Stimulated activated naive CD4-positive, alpha-beta T cell (primary cell): ENCODE measurements at regions not wholly inside any gene's neighbourhood (a gene's known extent, or its start where the extent isn't known, plus 50 kb on each side); places are given as distances from the start of the nearest gene placed in this dataset.
"Not testable (repeated sequence)": the region's sequence is repeated elsewhere in the genome, so short reads cannot be mapped to it uniquely, and the experiment has no call there.

Experiments
- DNase-seq, 6 experiments: peaks; one replicate each; lab custom pipeline; 2025; lab: John Stamatoyannopoulos, UW

DNA sequence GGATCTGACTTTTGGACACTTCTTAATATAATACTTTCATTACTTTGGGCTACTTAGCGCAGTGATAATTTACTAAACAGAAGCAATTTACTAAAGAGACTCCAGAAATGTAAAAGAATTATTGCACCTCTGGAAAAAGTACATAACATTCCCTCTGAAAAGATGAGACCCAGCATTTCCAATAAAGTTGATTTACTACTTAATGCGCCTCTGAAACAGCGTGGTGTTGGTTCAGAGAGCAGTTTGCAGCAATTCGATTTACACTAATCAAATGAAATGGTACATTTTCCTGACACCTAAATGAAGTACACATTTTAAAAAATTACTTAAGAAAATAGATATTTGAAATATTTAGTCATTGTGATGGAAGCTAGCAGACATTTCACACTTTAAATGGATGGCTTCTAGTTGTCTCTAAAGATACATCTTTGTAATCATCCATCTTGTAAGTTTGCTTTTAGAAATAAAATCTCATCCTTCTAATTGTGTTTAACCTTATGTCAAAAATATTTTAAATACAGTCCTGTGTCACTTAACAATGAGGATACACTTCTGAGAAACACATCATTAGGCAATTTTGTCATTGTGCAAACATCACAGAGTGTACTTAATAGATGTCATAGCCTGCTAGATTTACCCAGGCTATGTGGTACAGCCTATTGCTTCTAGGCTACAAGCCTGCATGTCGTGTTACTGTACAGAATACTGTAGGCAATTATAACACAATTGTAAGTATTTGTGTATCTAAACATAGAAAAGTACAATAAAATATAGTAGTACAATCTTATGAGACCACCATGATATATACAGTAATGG, 284.6 kb upstream of the UBE2E3 start:
- DNase-seq, result no peak

DNA sequence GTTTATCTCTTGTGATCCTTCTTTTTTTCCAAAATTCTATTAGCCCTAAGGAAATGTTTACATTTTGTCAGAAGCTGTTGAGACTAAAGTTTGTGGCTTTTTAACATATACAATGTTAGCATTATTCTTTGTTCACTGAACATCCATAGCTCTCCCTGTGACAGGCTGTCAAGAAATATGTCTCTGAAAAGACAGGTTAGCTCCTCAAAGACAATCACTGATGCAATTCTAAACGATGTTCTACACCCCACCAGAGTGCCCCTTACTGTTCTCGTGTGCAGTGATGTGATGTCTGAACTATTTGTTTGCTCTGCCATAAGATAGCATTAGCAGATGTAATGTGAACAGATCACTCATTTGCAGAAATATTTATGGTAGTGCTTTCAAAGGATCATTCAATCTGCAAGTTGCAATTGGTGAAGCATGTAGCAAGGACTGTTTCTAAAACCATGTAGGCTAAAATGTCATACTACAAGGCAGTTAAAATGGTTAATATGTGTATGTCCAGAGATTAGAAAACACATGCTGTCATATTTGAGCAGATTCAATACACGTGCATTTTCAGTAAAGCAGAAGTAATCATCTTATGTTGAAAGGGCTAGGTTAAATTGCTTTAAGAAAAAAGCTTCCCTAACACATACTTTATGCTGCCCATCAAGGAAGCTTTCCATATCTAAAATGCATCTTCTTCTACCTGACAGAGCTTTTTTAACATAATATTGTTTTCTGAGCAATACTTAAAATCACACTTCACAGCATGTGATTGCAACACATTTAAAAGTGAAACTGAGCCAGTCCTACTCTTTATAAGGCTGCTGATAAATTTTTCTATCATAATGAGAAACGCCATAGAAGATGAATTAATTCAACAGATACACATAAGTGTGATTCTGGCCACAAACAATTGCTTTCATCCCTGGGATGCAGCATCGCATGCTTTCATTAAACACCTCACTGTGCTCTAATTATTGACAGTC, 285.7 kb upstream of the UBE2E3 start:
- DNase-seq, result no peak

DNA sequence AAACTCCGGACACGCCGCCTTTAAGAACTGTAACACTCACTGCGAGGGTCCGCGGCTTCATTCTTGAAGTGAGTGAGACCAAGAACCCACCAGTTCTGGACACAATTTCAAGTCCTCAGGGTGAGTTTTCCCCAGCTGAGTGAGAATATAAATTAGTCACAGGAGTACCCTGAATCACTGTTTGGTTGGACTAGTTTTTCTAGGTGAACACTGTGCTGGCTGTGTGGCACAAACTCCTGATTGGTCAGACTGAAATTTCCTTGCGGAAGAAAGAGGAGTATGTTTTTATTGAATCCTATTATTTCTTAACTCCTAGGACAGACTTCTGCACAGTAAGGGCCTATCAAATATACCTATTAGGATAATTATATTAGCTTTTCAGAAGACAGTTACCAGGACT, 288.1 kb upstream of the UBE2E3 start:
- DNase-seq, result no peak

DNA sequence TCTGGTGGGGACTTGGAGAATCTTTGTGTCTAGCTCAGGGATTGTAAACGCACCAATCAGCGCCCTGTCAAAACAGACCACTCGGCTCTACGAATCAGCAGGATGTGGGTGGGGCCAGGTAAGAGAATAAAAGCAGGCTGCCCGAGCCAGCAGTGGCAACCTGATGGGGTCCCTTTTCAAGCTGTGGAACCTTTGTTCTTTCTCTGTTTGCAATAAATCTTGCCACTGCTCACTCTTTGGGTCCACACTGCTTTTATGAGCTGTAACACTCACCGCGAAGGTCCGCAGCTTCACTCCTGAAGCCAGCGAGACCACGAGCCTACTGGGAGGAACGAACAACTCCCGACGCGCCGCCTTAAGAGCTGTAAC, 288.6 kb upstream of the UBE2E3 start:
- not testable (repeated sequence) for DNase-seq

DNA sequence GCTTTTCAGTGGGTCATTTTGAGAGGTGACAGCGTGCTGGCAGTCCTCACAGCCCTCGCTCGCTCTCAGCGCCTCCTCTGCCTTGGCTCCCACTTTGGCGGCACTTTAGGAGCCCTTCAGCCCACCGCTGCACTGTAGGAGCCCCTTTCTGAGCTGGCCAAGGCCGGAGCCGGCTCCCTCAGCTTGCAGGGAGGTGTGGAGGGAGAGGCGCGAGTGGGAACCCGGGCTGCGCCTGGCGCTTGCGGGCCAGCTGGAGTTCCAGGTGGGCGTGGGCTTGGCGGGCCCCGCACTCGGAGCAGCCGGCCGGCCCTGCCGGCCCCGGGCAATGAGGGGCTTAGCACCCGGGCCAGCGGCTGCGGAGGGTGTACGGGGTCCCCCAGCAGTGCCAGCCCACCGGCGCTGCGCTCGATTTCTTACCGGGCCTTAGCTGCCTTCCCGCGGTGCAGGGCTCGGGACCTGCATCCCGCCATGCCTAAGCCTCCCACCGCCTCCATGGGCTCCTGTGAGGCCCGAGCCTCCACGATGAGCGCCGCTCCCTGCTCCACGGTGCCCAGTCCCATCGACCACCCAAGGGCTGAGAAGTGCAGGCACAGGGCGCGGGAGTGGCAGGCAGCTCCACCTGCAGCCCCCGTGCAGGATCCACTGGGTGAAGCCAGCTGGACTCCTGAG, 289.1 kb upstream of the UBE2E3 start:
- not testable (repeated sequence) for DNase-seq

DNA sequence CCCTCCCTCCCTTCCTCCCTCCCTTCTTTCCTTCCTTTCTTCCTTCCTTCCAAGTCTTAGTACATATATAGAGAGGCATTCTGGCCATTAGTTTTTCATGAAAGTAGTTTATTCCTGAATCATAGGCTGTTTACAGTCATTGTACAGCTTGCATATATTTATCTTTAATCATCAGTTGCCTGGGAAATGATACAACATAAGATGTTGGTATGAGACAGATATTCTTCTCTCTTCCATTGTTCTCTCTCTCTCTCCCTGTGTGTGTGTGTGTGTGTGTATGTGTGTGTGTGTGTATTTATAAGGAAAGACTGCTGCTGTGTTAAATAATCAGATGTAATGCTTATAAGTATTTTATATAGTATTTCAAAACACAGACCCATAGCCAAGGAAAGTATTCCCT, 289.8 kb upstream of the UBE2E3 start:
- no peak for DNase-seq

DNA sequence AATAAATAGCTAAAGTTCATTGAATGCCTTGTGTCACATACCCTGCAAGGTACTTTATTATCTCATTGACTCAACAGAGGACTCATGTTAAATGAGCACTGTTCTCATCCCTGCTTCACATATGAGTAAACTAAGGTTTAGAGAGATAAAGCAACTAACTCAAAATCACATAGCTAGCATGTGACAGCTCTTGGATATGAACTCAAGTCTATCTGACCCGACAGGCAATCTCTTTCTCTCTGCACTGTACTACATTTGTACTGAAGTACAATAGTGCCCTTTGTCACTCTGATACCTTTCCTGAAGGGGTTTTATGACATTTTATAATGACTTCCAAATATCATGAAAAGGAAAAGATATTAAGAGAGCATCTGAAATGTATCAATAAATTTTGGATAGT, 297.5 kb upstream of the UBE2E3 start:
- DNase-seq, result no peak

DNA sequence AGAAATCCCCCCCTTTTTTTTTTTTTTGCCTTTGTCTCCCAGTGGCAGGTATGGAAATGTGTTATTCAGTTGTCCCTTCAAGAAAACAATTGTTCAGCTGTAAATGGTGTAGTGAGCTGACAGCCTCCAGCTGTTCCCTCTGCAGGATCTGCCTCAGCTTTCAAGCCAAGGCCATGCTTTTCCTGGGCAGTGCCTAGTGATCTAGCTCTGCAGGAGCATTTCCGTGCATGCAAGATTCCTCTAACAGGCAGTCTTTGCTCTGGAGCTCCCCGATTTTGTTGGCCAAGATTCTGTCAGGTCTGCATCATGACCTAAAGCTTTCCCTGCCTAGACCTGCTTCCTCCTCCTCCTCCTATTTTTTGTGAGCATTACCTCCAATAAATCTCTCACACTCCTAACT, 300.7 kb upstream of the UBE2E3 start:
- DNase-seq, result no peak

DNA sequence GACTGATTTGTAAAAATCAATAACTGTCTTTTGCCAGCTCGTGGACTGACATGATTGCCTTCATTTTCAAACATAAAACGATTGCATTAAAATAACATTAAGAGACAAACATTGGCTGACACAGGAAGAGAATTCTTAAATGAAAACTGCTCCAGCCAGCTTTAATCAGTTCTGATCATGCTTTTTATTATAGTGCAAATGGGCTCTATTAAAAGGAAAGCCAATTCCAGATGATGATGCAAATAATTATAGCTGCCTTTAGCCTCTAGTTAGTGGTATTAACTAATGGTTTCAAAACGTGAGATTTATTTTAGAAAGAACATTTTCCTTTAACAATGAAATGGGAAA, 301.8 kb upstream of the UBE2E3 start:
- DNase-seq, result no peak

DNA sequence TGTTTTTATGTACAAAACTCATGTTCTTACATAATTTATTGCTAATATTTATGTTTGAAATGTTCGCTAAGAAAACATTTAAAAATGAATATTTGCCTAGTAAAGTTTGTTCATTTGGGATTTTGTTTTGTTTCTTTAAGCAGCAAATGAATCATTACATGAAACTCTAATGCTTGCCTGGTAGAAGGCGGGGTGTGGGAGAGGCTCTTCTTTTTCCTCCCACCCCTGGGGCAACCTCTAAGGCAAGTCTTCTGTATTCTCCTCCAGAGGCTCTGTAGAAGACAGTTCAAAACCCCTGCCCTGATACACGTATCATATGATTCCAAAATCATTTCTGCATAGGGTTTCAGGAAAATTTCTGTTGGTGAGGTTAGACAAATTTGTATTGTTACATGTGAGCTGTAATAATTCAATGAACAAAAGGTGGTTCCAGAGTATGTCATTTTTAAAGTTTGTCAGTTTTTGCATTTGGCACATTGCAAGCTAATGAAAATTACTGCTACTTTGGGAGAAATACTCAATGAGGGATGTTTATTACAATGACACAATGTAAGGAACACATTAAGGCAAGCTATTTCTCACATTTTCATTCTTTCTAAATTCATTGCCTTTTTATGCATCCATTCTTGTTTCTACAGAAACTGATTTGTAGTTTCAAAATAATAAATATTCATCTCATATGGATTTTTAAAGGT, 302.3 kb upstream of the UBE2E3 start:
- no peak for DNase-seq

DNA sequence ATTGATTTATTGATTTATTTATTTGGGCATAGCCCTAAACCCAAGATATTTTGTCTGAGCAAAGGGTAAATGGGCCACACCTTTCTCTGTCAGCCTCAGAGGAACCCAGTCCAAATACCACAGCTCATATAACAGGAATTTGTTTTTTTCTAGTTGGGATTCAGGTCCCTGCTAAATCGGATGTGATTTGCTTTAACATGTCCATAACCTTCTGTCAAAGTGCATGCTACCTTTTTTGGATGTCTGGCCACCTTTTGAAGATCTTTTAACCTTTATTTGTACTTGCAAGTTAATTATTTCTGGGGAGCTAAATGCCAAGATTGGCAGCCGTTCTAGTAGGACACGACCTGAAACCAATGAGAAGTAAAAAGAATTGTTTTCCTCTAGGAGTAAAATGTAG, 303.2 kb upstream of the UBE2E3 start:
- no peak for DNase-seq

DNA sequence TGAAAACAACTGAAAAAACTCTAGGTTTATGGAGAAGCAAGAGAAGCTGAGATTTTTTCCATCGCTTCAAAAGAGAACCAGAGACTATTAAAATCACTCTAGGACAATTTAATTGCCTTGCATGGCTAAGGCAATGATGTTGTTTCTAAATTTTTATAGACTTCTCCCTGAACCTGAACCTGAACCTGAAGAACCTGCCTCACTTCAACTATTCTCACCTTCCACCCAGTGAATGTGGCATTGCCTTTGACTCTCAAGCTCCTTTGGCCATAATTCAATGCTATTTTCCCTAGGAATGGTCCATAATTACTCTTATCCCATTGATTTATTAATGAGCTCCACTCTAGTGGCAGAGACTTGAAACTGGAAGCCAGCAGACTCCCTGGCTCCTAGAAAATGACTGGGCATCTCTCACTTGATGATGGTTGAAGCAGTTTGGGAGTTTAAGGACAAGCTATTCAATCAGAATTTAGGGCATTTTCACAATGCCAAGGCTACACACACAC, 303.8 kb upstream of the UBE2E3 start:
- DNase-seq, result no peak

DNA sequence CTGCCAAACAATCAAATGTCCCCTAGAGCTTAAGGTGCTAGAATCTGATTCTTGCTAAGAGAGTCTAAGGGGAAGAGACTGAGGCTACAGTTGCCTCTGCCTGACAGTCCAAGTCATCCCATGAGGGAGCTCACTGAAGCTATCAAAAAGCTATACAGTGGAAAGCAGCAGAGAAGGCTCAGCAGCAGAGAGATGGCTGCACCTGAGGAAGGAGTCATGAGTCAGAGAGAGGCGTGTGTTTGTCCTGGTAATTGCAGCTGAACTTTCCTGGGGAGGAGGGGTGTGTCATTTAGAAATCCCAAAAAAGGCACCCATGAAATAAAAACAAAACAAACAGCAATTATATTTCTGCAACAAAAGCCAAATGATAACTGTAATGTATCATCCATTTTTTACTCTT, 305.2 kb upstream of the UBE2E3 start:
- DNase-seq, result no peak

DNA sequence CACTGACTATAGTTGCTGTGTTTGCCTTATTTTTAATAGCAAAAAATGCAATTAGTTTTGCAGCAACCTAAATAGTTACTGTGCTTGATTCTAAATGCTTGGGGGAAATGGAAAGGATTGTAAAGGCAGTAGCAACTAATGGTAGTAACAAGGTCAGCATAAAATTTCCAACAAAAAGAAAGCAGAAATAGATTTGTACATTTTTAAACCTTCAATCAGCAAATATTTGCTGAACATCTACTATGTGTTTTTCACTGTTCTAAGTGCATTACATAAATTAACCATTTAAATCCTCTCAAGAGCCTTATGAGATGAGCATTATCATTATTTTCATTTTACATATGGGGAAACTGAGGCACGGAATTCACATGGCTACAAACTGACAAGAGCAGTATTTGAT, 308.0 kb upstream of the UBE2E3 start:
- DNase-seq, result no peak

DNA sequence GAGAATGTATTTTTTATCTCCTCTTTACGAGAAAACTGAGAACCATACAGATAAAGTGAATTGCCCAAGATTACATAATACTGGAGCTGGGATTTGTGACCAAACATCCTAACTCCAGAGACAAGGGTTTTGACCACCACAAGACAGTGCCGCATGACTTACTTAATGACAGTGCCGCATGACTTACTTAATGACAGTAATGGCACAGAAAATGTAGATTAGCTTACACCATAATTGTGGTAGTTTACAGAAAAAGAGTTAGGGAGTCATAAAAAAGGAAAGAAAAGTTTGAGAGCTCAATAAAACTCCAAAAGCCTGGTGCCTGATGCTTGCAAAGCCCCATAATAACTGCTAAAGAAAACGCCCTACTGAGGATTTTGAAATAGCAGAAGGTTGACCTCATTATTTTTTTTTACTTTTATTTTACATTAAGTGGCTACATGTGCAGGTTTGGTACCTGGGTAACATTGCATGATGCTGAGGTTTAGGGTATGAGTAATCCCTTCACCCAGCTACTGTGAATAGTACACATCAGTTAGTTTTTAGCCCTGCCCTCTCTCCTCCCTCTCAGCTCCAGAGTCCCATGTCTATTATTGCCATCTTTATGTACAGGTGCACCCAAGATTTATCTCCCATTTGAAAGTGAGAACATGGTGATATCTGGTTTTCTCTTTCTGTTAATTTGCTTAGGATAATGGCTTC, 310.0 kb upstream of the UBE2E3 start:
- DNase-seq, result no peak

DNA sequence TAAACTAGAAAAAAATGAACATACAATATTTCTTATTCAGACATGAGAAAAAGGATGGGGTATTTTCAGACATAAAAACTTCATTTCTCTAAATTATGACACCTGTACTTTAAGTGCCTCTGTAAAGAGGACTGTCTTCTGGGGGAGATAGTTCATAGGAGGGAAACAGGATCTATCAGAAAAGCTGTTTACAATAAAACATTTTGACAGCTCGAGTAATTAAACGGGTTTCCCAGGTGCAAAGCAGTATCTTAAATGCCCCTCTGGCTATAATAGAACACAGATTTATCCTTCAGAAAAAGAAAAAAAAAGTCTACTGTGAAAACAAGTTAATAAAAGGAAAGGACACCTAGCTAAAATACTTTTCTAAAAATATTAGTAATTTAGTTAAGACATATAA, 311.4 kb upstream of the UBE2E3 start:
- DNase-seq, result no peak

DNA sequence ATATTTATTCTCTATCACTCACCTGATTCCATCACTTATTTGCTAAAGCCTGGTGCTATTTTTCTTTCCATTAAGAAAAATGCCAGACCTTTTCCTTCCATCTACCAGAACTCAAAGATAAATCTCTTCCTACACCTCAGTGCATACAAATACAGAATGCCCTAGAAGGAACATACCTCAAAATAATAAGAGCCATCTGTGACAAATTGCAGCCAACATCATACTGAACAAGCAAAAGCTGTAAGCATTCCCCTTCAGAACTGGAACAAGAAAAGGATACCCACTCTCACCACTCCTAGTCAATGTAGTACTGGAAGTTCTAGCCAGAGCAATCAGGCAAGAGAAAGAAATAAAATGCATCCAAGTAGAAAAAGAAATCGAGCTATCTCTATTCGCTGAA, 315.9 kb upstream of the UBE2E3 start:
- no peak for DNase-seq

DNA sequence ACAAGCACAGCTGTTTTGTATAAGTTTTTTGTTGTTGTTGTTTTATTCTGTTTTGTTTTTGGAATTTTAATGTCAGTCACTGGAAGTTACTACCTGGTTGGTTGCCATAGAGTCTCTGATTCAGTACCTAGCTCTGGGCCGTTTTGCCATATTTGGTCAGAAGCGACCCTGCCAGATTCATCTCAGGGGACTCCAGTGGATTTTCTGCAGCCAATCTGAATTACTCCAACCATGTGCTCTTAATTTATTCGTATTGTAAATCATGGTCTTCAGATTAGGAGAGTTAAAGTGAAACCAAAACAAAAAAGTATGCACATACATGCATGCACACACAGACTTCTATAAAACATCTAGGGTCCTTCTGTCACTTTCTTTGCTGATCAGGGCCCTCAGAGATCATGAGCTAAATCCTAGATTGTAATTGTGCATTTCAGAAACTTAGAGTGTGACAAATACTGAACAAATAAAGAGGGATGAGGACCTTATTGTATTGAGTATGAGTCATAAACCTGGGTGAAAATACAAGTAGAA, 317.4 kb upstream of the UBE2E3 start:
- no peak for DNase-seq

DNA sequence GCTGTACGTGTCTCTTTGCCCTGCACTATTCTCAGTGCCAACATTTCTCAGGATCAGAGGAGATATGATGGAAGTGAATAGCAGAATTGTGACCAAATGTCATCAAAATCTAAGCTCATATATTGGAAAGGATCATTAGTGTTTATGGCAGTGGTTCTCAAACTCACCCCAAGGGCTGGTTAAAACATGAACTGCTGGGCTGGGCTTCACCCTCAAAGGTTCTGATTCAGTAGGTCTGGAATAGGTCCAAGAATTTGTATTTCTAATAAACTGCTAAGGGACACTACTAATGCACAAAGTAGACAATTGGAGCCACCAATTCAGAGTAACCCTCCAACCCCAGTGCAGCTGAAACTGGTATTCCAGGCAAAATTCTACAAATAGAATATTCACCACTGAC, 317.9 kb upstream of the UBE2E3 start:
- DNase-seq, result no peak

DNA sequence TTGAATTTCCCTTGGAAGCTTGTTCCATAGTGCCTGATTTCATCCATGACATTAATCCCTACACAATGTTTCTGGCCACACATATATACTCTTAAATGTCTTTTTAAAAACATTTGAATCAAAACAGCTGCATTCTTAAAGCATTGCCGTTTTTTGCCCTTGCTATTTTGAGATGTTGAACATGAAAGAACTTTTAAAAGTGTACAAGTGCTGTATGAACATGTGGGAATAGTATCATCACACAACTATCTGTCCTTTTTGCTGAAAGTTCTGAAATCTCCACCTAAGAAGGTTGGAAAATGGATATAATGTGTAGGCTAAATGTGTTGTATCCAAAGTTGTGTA, 318.7 kb upstream of the UBE2E3 start:
- DNase-seq, result no peak
